Panc1 (cell line): ENCODE measurements at regions not wholly inside any gene's neighbourhood (a gene's known extent, or its start where the extent isn't known, plus 50 kb on each side); places are given as distances from the start of the nearest gene placed in this dataset.

Source experiments
- ATAC-seq: fragments of 200-7000 bp; cut with Tn5 transposase; 2 replicates; pipeline ENCODE4 v1.9.1; 2020; ENCODE audit warnings: mild to moderate bottlenecking, moderate library complexity
- BruUV-seq: library from RNA; stranded (reverse); fragments of 400-500 nt; replicated peaks from 2 replicates; lab custom pipeline; 2021; lab: Mats Ljungman, UMichigan
- CTCF ChIA-PET: fragments of 300-600 bp; sonication (Branson Sonifier 250); formaldehyde crosslinking; loops from one replicate; lab custom pipeline; 2022; ENCODE audit warnings: antibody characterized with exemption; lab: Charles Lee
- POLR2A ChIA-PET: fragments of 300-600 bp; sonication (Branson Sonifier 250); formaldehyde crosslinking; loops from one replicate; lab custom pipeline; 2022; ENCODE audit warnings: antibody characterized with exemption; lab: Charles Lee
- DNase-seq: peaks from one replicate; pipeline ENCODE4 v3.0.0-alpha.2; 2010; ENCODE audit warnings: low read depth, low spot score
- H3K27ac ChIP-seq: 2 replicates; pipeline ENCODE4 v1.5.1; 2011; ENCODE audit warnings: mild to moderate bottlenecking, low read length, inconsistent platforms
- H3K27me3 ChIP-seq: fragments of 200-500 bp; sonication (Bioruptor generic); 2 replicates; pipeline ENCODE4 v1.6.0; 2014; ENCODE audit warnings: low read length, inconsistent platforms; ENCODE audit not compliant: control insufficient read depth, insufficient read depth
- H3K36me3 ChIP-seq: fragments of 200-500 bp; sonication (Bioruptor generic); 2 replicates; pipeline ENCODE4 v1.5.1; 2014; ENCODE audit warnings: inconsistent platforms, mild to moderate bottlenecking, low read length, moderate library complexity; ENCODE audit not compliant: control insufficient read depth, insufficient read depth
- H3K4me1 ChIP-seq: 2 replicates; pipeline ENCODE4 v1.5.1; 2011; ENCODE audit warnings: inconsistent platforms, mild to moderate bottlenecking, low read length, moderate library complexity; ENCODE audit not compliant: control insufficient read depth, insufficient read depth
- H3K4me3 ChIP-seq, 2 experiments: 2 replicates each; pipeline ENCODE4 v1.5.1; 2011 to 2012; ENCODE audit warnings: low read depth in 2 of 2, low read length in 2 of 2, mild to moderate bottlenecking in 2 of 2, inconsistent platforms in 1 of 2, moderate library complexity in 1 of 2
- H3K9me3 ChIP-seq: fragments of 200-500 bp; sonication (Bioruptor generic); 2 replicates; pipeline ENCODE4 v1.5.1; 2014; ENCODE audit warnings: low read depth, mild to moderate bottlenecking, inconsistent platforms, low read length, moderate library complexity; ENCODE audit not compliant: control insufficient read depth, insufficient read depth
- CTCF ChIP-seq: fragments of 450-650 bp; IDR thresholded peaks from 2 replicates; pipeline ENCODE4 v1.5.1; 2017; ENCODE audit warnings: mild to moderate bottlenecking
- POLR2AphosphoS5 ChIP-seq: IDR thresholded peaks from 2 replicates; pipeline ENCODE4 v1.6.1; 2012; ENCODE audit warnings: mild to moderate bottlenecking, low read depth, low read length, moderate library complexity
- REST ChIP-seq, 2 experiments: IDR thresholded peaks; 2 replicates each; pipeline ENCODE4 v1.6.1; 2011 to 2012; ENCODE audit warnings: low read depth in 2 of 2, control low read depth in 1 of 2, low read length in 1 of 2, mild to moderate bottlenecking in 1 of 2, moderate library complexity in 1 of 2; ENCODE audit not compliant: insufficient read depth in 1 of 2
- SIN3A ChIP-seq: IDR thresholded peaks from 2 replicates; pipeline ENCODE4 v1.6.1; 2012; ENCODE audit warnings: low read depth, mild to moderate bottlenecking, low read length, moderate library complexity, borderline replicate concordance; ENCODE audit not compliant: insufficient read depth
- TCF7L2 ChIP-seq: IDR thresholded peaks from 2 replicates; pipeline ENCODE4 v1.6.1; 2011; ENCODE audit warnings: mild to moderate bottlenecking, low read depth, low read length, inconsistent platforms
- in situ Hi-C: cut with HindIII; loops from 2 replicates; pipeline ENCODE4 v1.10.0; 2016; ENCODE audit warnings: low sequenced_read_pairs, low pct_unique_long_range_greater_than_20kb
- intact Hi-C: fragments of 100-400 bp; cut with micrococcal nuclease; formaldehyde crosslinking; loops from one replicate; pipeline ENCODE4 v1.10.0; 2022; ENCODE audit not compliant: unreplicated experiment

GRCh38 chr5:56587381-56588130 lies 227.8 kb upstream of the MAP3K1 start:
- ChIA-PET POLR2A (no interaction called here), CTCF (no interaction called here)
- BruUV-seq = no TSS peak
- Histone ChIP-seq H3K4me1 (no peaks in the 10 kb centered on the region), H3K27ac (no peak overlapping the region), H3K36me3 (no peaks in the 10 kb centered on the region), H3K27me3 (no peaks in the 10 kb centered on the region), H3K9me3 (no peaks in the 10 kb centered on the region), H3K4me3 (no peak overlapping the region)
- TF ChIP-seq POLR2AphosphoS5 (no peak), SIN3A (no peak), REST (IDR thresholded peaks at IDR 0.05; ENCODE audit: insufficient read depth in 1 of 2, low read depth in 2 of 2, low read length in 1 of 2) (no peak), TCF7L2 (no peak), CTCF (no peak)
- no peak for DNase-seq
- in situ Hi-C loops = no loop called here
- intact Hi-C loops = no loop called here
- ATAC-seq = no peak

GRCh38 chr5:56585999-56586691 lies 229.2 kb upstream of the MAP3K1 start:
- intact Hi-C loops = no loop called here
- ChIA-PET POLR2A (no interaction called here), CTCF (no interaction called here)
- no peaks in the 10 kb centered on the region for H3K27me3 ChIP-seq
- no peak overlapping the region for H3K4me3 ChIP-seq
- ATAC-seq (no peak), DNase-seq (no peak)
- in situ Hi-C loops = no loop called here
- TF ChIP-seq TCF7L2 = no peak
- TF ChIP-seq POLR2AphosphoS5 = no peak
- TF ChIP-seq CTCF = no peak
- TF ChIP-seq SIN3A = no peak
- no peak for TF ChIP-seq REST (IDR thresholded peaks at IDR 0.05; ENCODE audit: insufficient read depth in 1 of 2, low read depth in 2 of 2, low read length in 1 of 2)
- H3K4me1 ChIP-seq = no peaks in the 10 kb centered on the region
- no peaks in the 10 kb centered on the region for H3K9me3 ChIP-seq
- H3K27ac ChIP-seq = no peak overlapping the region
- H3K36me3 ChIP-seq = no peaks in the 10 kb centered on the region
- no TSS peak for BruUV-seq
